ENCODE measurements at regions not wholly inside any gene's neighbourhood (a gene's known extent, or its start where the extent isn't known, plus 50 kb on each side); places are given as distances from the start of the nearest gene placed in this dataset.

DNA sequence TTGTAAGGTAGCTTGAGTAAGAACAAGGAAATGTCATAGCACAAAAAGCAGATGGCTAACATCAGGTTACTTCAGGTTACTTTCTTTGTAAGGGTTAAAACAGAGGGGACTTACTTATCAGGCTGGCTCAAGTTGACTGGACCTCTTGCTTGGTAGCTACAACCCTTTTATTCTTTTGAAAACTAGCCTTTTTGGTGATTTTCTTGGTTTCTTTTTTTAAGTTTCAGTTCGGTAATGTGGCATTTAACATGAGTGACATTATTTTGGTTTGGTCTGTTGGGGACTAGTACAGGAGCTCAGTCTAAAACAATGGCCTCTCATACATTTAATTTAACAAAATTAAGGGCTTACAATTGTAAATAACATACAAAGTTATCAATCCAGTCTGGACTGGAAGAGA lies 621.4 kb downstream of the OTOL1 start:
- Mint-ChIP-seq H3K4me1 (no peaks in the 10 kb centered on the region), H3K36me3 (ENCODE audit: insufficient read depth) (no peaks in the 10 kb centered on the region), H3K9me3 (peaks cover 10% of the 10 kb centered on the region), H3K4me3 (no peak overlapping the region), H3K27me3 (no peaks in the 10 kb centered on the region), H3K27ac (ENCODE audit: low read depth) (no peak overlapping the region)
- ATAC-seq (replicated peaks; ENCODE audit: extremely low read depth, poor library complexity, severe bottlenecking) (no peak), DNase-seq (ENCODE audit: low spot score in 2 of 2) (no peak)

DNA sequence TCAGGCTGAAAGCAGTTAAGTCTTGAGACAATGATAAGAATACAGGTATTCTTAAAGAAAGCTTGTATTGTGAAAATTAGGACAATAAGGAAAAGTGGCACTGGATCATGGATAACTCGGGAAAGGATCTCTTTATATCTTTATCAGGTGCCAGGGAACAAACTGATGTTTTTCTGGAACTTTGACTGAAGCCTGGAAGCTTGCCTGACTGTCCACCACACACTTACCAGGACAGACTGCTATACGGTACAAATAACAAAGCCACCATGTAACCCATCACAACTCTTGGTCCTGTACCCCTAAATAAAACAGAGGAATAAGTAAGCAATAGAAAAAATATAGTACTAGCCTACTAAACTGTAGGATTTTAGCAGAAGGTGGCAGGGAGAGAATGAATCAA lies 623.0 kb downstream of the OTOL1 start:
- Mint-ChIP-seq H3K36me3 (ENCODE audit: insufficient read depth) (no peaks in the 10 kb centered on the region), H3K27ac (ENCODE audit: low read depth) (no peak overlapping the region), H3K4me3 (no peak overlapping the region), H3K27me3 (no peaks in the 10 kb centered on the region), H3K9me3 (peaks cover 10% of the 10 kb centered on the region), H3K4me1 (no peaks in the 10 kb centered on the region)
- ATAC-seq (replicated peaks; ENCODE audit: extremely low read depth, poor library complexity, severe bottlenecking) (no peak), DNase-seq (ENCODE audit: low spot score in 2 of 2) (no peak)

DNA sequence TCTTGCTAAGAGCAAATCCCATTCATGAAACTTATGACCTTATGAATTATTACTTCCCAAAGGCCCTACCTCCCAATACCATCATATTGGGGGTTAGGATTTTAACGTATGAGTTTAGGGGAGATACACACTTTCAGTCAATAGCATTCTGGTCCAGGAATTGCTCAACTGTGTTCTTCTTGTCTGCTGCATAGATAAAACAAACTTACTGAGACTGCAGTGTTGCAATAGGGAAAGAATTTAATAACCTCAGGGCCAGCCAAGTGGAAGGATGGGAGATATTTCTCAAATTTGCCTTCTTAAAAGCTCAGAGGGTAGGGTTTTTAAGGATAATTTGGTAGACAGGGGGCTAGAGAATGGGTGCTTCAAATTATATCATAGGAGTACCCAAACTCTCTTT lies 625.8 kb downstream of the OTOL1 start:
- H3K4me1 Mint-ChIP-seq: no peaks in the 10 kb centered on the region
- no peak overlapping the region for H3K27ac Mint-ChIP-seq (ENCODE audit: low read depth)
- no peak for ATAC-seq (replicated peaks; ENCODE audit: extremely low read depth, poor library complexity, severe bottlenecking)
- H3K4me3 Mint-ChIP-seq: no peak overlapping the region
- no peaks in the 10 kb centered on the region for H3K27me3 Mint-ChIP-seq
- H3K36me3 Mint-ChIP-seq (ENCODE audit: insufficient read depth): no peaks in the 10 kb centered on the region
- DNase-seq (ENCODE audit: low spot score in 2 of 2): no peak
- peaks cover 10% of the 10 kb centered on the region for H3K9me3 Mint-ChIP-seq

DNA sequence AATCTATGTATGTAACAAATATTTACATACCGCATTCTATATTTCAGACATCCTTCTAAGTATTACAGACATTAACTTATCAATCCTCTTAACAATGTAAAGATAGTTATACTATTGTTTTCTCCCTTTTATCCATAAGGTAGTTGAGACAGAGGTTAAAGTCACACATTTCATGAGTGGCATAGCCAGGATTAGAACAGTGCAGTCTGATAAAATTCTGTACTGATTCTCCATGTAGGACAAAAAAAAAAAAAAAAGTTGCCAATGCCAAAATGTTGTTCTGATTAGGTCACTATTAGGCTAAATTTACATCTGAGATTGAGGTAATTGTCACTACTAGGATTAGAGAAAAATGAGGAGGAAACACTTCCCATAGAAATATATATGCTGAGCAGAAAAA lies 629.2 kb downstream of the OTOL1 start:
- no peaks in the 10 kb centered on the region for H3K27me3 Mint-ChIP-seq
- no peaks in the 10 kb centered on the region for H3K4me1 Mint-ChIP-seq
- no peak overlapping the region for H3K4me3 Mint-ChIP-seq
- no peaks in the 10 kb centered on the region for H3K36me3 Mint-ChIP-seq (ENCODE audit: insufficient read depth)
- DNase-seq (ENCODE audit: low spot score in 2 of 2) (no peak), ATAC-seq (replicated peaks; ENCODE audit: extremely low read depth, poor library complexity, severe bottlenecking) (no peak)
- no peak overlapping the region for H3K27ac Mint-ChIP-seq (ENCODE audit: low read depth)
- peaks cover 10% of the 10 kb centered on the region for H3K9me3 Mint-ChIP-seq

DNA sequence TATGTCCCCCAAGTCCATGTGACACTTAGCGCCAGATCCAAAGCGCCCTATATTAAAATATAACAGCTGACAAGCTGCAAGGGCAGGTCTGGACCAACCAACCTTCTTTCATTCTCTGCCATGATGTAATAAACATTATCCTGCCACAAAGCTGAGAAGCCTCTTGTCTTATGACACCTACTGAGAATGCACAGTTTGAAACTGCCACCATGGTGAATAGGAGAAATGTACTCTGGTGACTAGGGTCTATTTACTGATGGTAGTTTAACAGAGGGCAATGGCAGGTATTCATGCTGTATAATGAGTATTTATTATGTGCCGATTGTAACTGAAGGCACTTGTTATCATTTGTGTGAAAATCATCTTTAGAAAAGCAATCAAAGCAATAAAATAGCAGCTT lies 634.0 kb downstream of the OTOL1 start:
- H3K4me3 Mint-ChIP-seq: no peak overlapping the region
- no peak overlapping the region for H3K27ac Mint-ChIP-seq (ENCODE audit: low read depth)
- no peaks in the 10 kb centered on the region for H3K27me3 Mint-ChIP-seq
- no peak for ATAC-seq (replicated peaks; ENCODE audit: extremely low read depth, poor library complexity, severe bottlenecking)
- no peak for DNase-seq (ENCODE audit: low spot score in 2 of 2)
- H3K36me3 Mint-ChIP-seq (ENCODE audit: insufficient read depth): no peaks in the 10 kb centered on the region
- peaks cover 12% of the 10 kb centered on the region for H3K9me3 Mint-ChIP-seq
- H3K4me1 Mint-ChIP-seq: no peaks in the 10 kb centered on the region

DNA sequence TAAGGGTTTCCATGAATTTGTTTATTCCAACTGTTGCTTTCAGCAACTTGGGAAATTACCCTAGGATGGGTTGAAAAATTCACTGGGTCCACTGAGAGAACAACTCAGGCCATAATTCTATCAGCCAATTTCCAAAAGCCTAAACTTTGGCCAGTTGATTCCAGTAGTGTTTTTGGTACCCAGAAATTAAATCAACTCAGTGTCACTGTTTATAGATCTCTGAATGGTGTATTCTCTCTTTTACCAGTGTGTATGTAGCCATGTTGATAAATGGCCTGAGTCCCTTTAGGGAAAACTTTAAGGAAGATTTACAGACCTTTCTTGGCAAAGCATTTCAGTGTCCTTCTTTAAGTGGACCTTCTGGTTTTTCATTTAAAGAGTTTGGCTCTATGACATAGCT lies 636.4 kb downstream of the OTOL1 start:
- ATAC-seq (replicated peaks; ENCODE audit: extremely low read depth, poor library complexity, severe bottlenecking): no peak
- no peak for DNase-seq (ENCODE audit: low spot score in 2 of 2)
- no peak overlapping the region for H3K27ac Mint-ChIP-seq (ENCODE audit: low read depth)
- H3K36me3 Mint-ChIP-seq (ENCODE audit: insufficient read depth): no peaks in the 10 kb centered on the region
- H3K4me3 Mint-ChIP-seq: no peak overlapping the region
- peaks cover 19% of the 10 kb centered on the region for H3K9me3 Mint-ChIP-seq
- no peaks in the 10 kb centered on the region for H3K27me3 Mint-ChIP-seq
- H3K4me1 Mint-ChIP-seq: no peaks in the 10 kb centered on the region

DNA sequence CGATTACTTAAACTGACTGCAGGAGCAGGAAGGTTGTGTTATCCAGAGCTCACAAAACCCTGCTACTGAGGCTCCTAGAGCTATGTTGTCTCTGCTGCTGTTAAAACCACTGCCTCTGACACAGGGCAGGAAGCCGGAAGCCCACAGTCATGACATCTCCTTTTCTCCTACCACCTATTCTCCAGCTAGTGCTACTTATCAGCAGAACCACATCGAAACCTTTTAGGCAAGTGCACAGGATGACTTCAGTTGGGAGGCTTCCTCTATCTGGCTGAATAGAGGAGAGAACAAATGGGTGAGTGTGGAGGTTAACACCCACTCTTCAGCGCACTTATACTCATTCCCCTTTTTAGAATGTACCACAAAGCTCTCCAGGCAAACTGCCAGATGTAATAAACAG lies 638.0 kb downstream of the OTOL1 start:
- H3K27me3 Mint-ChIP-seq: no peaks in the 10 kb centered on the region
- DNase-seq (ENCODE audit: low spot score in 2 of 2) (no peak), ATAC-seq (replicated peaks; ENCODE audit: extremely low read depth, poor library complexity, severe bottlenecking) (no peak)
- H3K36me3 Mint-ChIP-seq (ENCODE audit: insufficient read depth): no peaks in the 10 kb centered on the region
- H3K4me1 Mint-ChIP-seq: no peaks in the 10 kb centered on the region
- H3K27ac Mint-ChIP-seq (ENCODE audit: low read depth): no peak overlapping the region
- no peak overlapping the region for H3K4me3 Mint-ChIP-seq
- peaks cover 15% of the 10 kb centered on the region for H3K9me3 Mint-ChIP-seq

DNA sequence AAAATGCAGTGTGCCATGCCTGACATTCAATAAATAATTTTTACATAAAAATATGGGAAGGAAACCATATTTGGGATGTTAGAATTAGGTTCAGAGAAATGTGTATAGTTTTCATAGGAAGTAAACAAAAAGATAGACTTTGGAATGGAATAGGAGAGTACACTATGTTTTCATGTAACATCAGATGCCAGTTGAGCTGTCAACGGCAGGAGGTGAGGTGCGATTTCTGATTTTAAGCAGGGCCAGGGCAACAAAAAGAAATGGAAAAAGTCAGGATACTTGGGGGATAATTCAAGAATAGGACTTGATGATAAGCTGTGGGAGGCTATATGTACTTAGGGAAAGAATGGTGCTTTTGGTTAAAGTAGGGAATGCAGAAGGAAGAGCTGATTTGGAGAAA lies 639.5 kb downstream of the OTOL1 start:
- Mint-ChIP-seq H3K4me1 (no peaks in the 10 kb centered on the region), H3K4me3 (no peak overlapping the region), H3K27ac (ENCODE audit: low read depth) (no peak overlapping the region), H3K27me3 (no peaks in the 10 kb centered on the region), H3K36me3 (ENCODE audit: insufficient read depth) (no peaks in the 10 kb centered on the region), H3K9me3 (peaks cover 15% of the 10 kb centered on the region)
- DNase-seq (ENCODE audit: low spot score in 2 of 2): no peak
- ATAC-seq (replicated peaks; ENCODE audit: extremely low read depth, poor library complexity, severe bottlenecking): no peak

DNA sequence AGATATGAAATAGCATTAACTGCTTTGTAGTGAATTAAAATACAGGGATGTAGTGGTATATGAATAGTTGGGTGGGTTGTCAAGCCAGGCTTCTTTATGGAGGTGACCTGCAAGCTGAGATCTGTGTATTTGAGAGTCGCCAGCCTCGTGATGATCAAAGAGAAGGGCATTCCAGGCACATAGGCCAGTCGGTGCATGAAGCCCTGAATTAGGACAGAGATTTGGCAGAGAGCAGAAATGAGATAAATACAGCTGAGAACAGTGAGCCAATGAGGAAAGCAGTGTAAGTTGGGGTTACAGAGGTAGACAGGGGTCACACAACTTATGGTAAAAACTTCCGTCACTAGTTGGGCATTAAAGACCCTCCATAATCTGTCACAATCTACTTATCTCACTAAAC lies 641.9 kb downstream of the OTOL1 start:
- ATAC-seq (replicated peaks; ENCODE audit: extremely low read depth, poor library complexity, severe bottlenecking): no peak

DNA sequence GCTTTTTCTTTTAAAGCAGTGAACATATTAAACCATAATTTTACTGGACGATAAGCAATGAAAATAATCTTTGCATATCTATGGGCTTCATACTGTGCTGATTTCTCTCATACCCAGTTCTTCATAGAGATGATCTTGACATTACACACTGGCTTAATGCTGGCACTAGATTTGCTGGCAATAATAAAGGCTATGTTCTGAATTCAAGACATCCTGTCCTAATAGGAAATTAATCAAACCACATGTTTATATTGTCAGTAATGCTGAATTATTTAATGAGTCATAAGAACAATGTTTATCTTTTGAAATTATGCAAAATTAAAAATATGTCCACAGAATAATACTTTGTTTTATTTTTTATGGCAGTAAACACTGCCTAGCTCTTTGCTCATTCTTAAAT lies 643.2 kb downstream of the OTOL1 start:
- H3K27me3 Mint-ChIP-seq: no peaks in the 10 kb centered on the region
- H3K4me3 Mint-ChIP-seq: no peak overlapping the region
- H3K27ac Mint-ChIP-seq (ENCODE audit: low read depth): no peak overlapping the region
- no peaks in the 10 kb centered on the region for H3K36me3 Mint-ChIP-seq (ENCODE audit: insufficient read depth)
- H3K4me1 Mint-ChIP-seq: no peaks in the 10 kb centered on the region
- DNase-seq (ENCODE audit: low spot score in 2 of 2): no peak
- peaks cover 21% of the 10 kb centered on the region for H3K9me3 Mint-ChIP-seq
- ATAC-seq (replicated peaks; ENCODE audit: extremely low read depth, poor library complexity, severe bottlenecking): no peak

More for the DNA sequence above, 641.9 kb downstream of the OTOL1 start:
- Mint-ChIP-seq H3K36me3 (ENCODE audit: insufficient read depth) (no peaks in the 10 kb centered on the region), H3K27me3 (no peaks in the 10 kb centered on the region), H3K27ac (ENCODE audit: low read depth) (no peak overlapping the region), H3K4me1 (no peaks in the 10 kb centered on the region), H3K9me3 (peaks cover 16% of the 10 kb centered on the region), H3K4me3 (no peak overlapping the region)
- DNase-seq (ENCODE audit: low spot score in 2 of 2): no peak

DNA sequence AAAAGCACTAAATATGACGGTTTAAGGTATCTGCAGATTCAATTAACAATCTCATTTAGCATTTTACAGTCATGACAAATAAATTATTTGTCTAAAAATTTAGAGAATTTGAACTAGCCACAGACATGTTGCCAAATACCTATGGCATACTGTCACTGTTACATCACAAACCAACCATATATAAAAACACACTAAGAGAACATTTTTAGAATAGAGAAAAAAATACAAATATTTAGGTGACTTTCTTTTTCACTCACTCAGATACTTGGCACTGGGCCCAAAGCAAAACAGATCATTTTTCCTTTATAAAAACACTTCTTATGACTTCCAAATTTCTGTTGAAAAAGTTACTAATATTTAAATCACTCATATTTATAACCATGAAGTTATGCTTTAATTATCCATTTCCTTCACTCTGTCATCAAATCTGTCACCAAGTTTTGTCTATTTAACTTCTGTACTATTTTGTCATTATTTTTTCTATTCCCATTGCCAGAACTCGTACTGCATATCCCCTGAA lies 644.7 kb downstream of the OTOL1 start:
- peaks cover 13% of the 10 kb centered on the region for H3K9me3 Mint-ChIP-seq
- no peak overlapping the region for H3K27ac Mint-ChIP-seq (ENCODE audit: low read depth)
- no peak for DNase-seq (ENCODE audit: low spot score in 2 of 2)
- H3K4me1 Mint-ChIP-seq: no peaks in the 10 kb centered on the region
- no peaks in the 10 kb centered on the region for H3K27me3 Mint-ChIP-seq
- H3K4me3 Mint-ChIP-seq: no peak overlapping the region
- no peak for ATAC-seq (replicated peaks; ENCODE audit: extremely low read depth, poor library complexity, severe bottlenecking)
- no peaks in the 10 kb centered on the region for H3K36me3 Mint-ChIP-seq (ENCODE audit: insufficient read depth)

DNA sequence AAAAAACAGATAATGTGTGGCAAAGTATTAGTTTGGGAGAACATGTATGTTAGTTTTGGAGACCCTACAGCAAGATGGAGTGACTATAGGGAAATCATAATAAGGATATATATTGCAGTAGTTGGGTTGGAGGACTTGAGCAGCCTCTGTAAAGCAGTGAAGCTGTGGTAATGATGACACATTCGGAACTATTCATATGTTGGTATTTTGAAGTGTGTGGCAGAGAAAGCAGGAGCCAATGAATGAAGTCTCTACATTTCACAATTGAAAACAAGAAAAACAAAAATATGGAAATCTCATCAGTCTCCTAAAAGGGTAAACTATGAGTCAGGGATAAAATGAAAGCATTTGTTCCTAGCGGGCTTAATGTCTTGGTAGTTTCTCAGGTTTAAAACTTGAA lies 645.9 kb downstream of the OTOL1 start:
- Mint-ChIP-seq H3K9me3 (peaks cover 12% of the 10 kb centered on the region), H3K27ac (ENCODE audit: low read depth) (no peak overlapping the region), H3K36me3 (ENCODE audit: insufficient read depth) (no peaks in the 10 kb centered on the region), H3K27me3 (no peaks in the 10 kb centered on the region), H3K4me1 (no peaks in the 10 kb centered on the region), H3K4me3 (no peak overlapping the region)
- DNase-seq (ENCODE audit: low spot score in 2 of 2) (no peak), ATAC-seq (replicated peaks; ENCODE audit: extremely low read depth, poor library complexity, severe bottlenecking) (no peak)

DNA sequence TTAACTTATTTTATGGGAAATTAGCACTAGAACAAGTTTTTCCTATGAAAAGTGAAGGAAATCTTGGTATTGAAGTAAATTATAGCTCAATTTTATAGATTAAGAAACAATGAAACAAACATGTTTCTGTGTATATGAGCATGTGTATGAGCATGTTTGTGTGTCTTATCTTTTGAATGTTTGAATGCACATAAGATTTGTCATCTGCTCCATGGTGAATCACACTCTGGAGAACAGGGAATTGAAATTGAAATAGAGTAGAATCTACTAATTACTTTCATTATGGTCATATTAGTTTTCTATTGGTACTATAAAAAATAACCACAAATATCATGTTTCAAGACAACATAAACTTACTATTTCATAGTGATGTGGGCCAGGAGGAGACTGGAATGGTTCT lies 646.6 kb downstream of the OTOL1 start:
- no peak for DNase-seq (ENCODE audit: low spot score in 2 of 2)
- Mint-ChIP-seq H3K4me3 (no peak overlapping the region), H3K9me3 (peaks cover 10% of the 10 kb centered on the region), H3K36me3 (ENCODE audit: insufficient read depth) (no peaks in the 10 kb centered on the region), H3K27me3 (no peaks in the 10 kb centered on the region), H3K4me1 (no peaks in the 10 kb centered on the region), H3K27ac (ENCODE audit: low read depth) (no peak overlapping the region)
- no peak for ATAC-seq (replicated peaks; ENCODE audit: extremely low read depth, poor library complexity, severe bottlenecking)

DNA sequence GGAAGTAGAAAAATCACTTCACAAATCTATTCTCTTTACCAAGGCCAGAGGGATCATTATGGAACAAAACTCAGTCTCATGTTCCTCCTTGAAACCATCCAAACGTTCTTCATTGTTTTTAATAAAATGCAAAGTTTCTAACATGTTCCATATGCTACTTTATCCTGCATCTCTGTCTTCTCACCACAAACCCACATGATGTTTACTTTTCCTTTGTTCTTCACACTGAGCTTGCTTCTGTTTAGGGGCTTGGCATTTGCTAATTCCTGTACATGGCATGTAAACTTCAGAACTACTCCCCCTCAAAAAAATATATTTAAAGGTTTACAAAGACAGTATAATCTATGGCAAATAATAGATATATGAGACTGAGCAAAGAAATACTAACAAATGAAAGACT lies 651.4 kb downstream of the OTOL1 start:
- DNase-seq (ENCODE audit: low spot score in 2 of 2) (no peak), ATAC-seq (replicated peaks; ENCODE audit: extremely low read depth, poor library complexity, severe bottlenecking) (no peak)
- Mint-ChIP-seq H3K36me3 (ENCODE audit: insufficient read depth) (no peaks in the 10 kb centered on the region), H3K27ac (ENCODE audit: low read depth) (no peak overlapping the region), H3K27me3 (no peaks in the 10 kb centered on the region), H3K4me1 (no peaks in the 10 kb centered on the region), H3K9me3 (peaks cover 6% of the 10 kb centered on the region), H3K4me3 (no peak overlapping the region)
